ENCODE measurements at regions not wholly inside any gene's neighbourhood (a gene's known extent, or its start where the extent isn't known, plus 50 kb on each side); places are given as distances from the start of the nearest gene placed in this dataset.

GRCh38 chr13:88651531-88651930, 980.4 kb downstream of the SLITRK5 start:
- no peak overlapping the region for H3K4me3 ChIP-seq (ENCODE audit: control insufficient read depth in 1 of 7, extremely low read depth in 1 of 7, insufficient read depth in 4 of 7, low read depth in 2 of 7, low read length in 6 of 7)
- CTCF ChIA-PET: interaction anchor here (1.3 kb wide), 1 partner anchor 9 kb away, joined by 3 read pairs; no protein-coding TSS in a partner anchor
- H3K27ac ChIP-seq (ENCODE audit: insufficient read depth in 1 of 2, low read depth in 1 of 2, low read length in 2 of 2, poor library complexity in 1 of 2, severe bottlenecking in 2 of 2): no peak overlapping the region
- no peaks in the 10 kb centered on the region for H3K36me3 ChIP-seq (ENCODE audit: control insufficient read depth in 4 of 4, insufficient read depth in 4 of 4, low read length in 3 of 4)
- no peaks in the 10 kb centered on the region for H3K4me1 ChIP-seq (ENCODE audit: control extremely low read depth in 1 of 4, control insufficient read depth in 4 of 4, insufficient read depth in 4 of 4, low read length in 3 of 4)
- H3K9me3 ChIP-seq (ENCODE audit: control extremely low read depth in 1 of 5, control insufficient read depth in 4 of 5, insufficient read depth in 2 of 5, low read depth in 1 of 5, low read length in 4 of 5): peaks cover 0 to 10% (median 2%) of the 10 kb centered on the region in 5 experiments
- POLR2A ChIA-PET: no interaction called here
- no peaks in the 10 kb centered on the region for H3K27me3 ChIP-seq (replicated peaks in 2 of 5; ENCODE audit: control insufficient read depth in 4 of 5, insufficient read depth in 5 of 5, low read length in 4 of 5)
- 96% methylated on average over 5 of the region's 5 CpGs for WGBS (ENCODE audit: insufficient coverage)
- no peak for DNase-seq

GRCh38 chr13:88656751-88657150, 985.6 kb downstream of the SLITRK5 start:
- Histone ChIP-seq H3K27ac (ENCODE audit: insufficient read depth in 1 of 2, low read depth in 1 of 2, low read length in 2 of 2, poor library complexity in 1 of 2, severe bottlenecking in 2 of 2) (no peak overlapping the region), H3K36me3 (ENCODE audit: control insufficient read depth in 4 of 4, insufficient read depth in 4 of 4, low read length in 3 of 4) (no peaks in the 10 kb centered on the region), H3K9me3 (ENCODE audit: control extremely low read depth in 1 of 5, control insufficient read depth in 4 of 5, insufficient read depth in 2 of 5, low read depth in 1 of 5, low read length in 4 of 5) (peaks cover 0 to 4% (median 0%) of the 10 kb centered on the region in 5 experiments), H3K27me3 (replicated peaks in 2 of 5; ENCODE audit: control insufficient read depth in 4 of 5, insufficient read depth in 5 of 5, low read length in 4 of 5) (no peaks in the 10 kb centered on the region), H3K4me1 (ENCODE audit: control extremely low read depth in 1 of 4, control insufficient read depth in 4 of 4, insufficient read depth in 4 of 4, low read length in 3 of 4) (no peaks in the 10 kb centered on the region), H3K4me3 (ENCODE audit: control insufficient read depth in 1 of 7, extremely low read depth in 1 of 7, insufficient read depth in 4 of 7, low read depth in 2 of 7, low read length in 6 of 7) (no peak overlapping the region)
- POLR2A ChIA-PET: no interaction called here
- 100% methylated on average over 5 of the region's 6 CpGs for WGBS (ENCODE audit: insufficient coverage)
- no peak for DNase-seq
- CTCF ChIA-PET: no interaction called here

DNA sequence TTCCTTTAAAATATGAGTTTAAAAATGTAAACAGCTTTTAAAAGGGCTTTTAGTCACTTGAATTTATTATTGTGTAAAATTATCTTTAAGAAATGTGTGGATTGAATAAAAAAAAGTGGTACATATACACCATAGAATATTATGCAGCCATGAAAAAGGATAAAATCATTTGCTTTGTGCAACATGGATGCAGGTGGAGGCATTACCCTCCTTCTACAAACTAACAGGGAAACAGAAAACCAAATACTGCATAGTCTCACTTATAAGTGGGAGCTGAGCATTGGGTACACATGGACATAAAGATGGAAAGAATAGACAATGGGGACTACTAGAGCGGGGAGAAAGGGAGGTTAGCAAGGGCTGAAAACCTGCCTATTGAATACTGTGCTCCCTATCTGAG, 999.3 kb downstream of the SLITRK5 start:
- no peak for DNase-seq

DNA sequence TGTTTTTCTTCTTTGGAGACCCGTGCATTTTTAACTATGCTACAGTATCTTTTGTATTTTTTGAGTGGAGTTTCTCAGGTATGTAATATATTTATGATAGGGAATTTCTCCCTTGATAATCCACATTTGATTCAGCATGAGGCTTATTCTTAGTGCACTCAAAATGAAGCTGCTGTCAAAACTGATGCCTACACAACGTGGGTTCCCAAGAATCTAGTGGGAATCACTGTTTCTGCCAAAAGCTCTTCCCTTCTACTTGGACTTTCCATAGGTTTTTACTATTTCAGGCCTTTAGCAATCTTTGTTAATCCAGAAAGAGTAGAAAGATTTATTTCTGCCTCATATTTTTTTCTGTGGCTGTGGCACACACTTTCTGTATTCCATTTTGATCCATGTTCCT, 1003.7 kb downstream of the SLITRK5 start:
- 100% methylated on average over 1 of the region's 2 CpGs for WGBS (ENCODE audit: insufficient coverage)
- Histone ChIP-seq H3K4me1 (ENCODE audit: control extremely low read depth in 1 of 4, control insufficient read depth in 4 of 4, insufficient read depth in 4 of 4, low read length in 3 of 4) (no peaks in the 10 kb centered on the region), H3K36me3 (ENCODE audit: control insufficient read depth in 4 of 4, insufficient read depth in 4 of 4, low read length in 3 of 4) (no peaks in the 10 kb centered on the region), H3K4me3 (ENCODE audit: control insufficient read depth in 1 of 7, extremely low read depth in 1 of 7, insufficient read depth in 4 of 7, low read depth in 2 of 7, low read length in 6 of 7) (no peak overlapping the region), H3K27me3 (replicated peaks in 2 of 5; ENCODE audit: control insufficient read depth in 4 of 5, insufficient read depth in 5 of 5, low read length in 4 of 5) (no peaks in the 10 kb centered on the region), H3K27ac (ENCODE audit: insufficient read depth in 1 of 2, low read depth in 1 of 2, low read length in 2 of 2, poor library complexity in 1 of 2, severe bottlenecking in 2 of 2) (no peak overlapping the region), H3K9me3 (ENCODE audit: control extremely low read depth in 1 of 5, control insufficient read depth in 4 of 5, insufficient read depth in 2 of 5, low read depth in 1 of 5, low read length in 4 of 5) (peaks cover 0 to 1% (median 0%) of the 10 kb centered on the region in 5 experiments)
- POLR2A ChIA-PET: no interaction called here
- CTCF ChIA-PET: no interaction called here
- no peak for DNase-seq

More for the DNA sequence above, 999.3 kb downstream of the SLITRK5 start:
- no peaks in the 10 kb centered on the region for H3K4me1 ChIP-seq (ENCODE audit: control extremely low read depth in 1 of 4, control insufficient read depth in 4 of 4, insufficient read depth in 4 of 4, low read length in 3 of 4)
- no peaks in the 10 kb centered on the region for H3K9me3 ChIP-seq (ENCODE audit: control extremely low read depth in 1 of 5, control insufficient read depth in 4 of 5, insufficient read depth in 2 of 5, low read depth in 1 of 5, low read length in 4 of 5)
- ChIA-PET CTCF (interaction anchor here (0.6 to 1.5 kb wide), 2 partner anchors 9 to 150 kb away, joined by 3 to 5 read pairs; no protein-coding TSS in a partner anchor), POLR2A (no interaction called here)
- H3K27ac ChIP-seq (ENCODE audit: insufficient read depth in 1 of 2, low read depth in 1 of 2, low read length in 2 of 2, poor library complexity in 1 of 2, severe bottlenecking in 2 of 2): no peak overlapping the region
- no CpG with 5 or more reads among the region's 1 CpG for WGBS (ENCODE audit: insufficient coverage)
- H3K4me3 ChIP-seq (ENCODE audit: control insufficient read depth in 1 of 7, extremely low read depth in 1 of 7, insufficient read depth in 4 of 7, low read depth in 2 of 7, low read length in 6 of 7): no peak overlapping the region
- no peaks in the 10 kb centered on the region for H3K27me3 ChIP-seq (replicated peaks in 2 of 5; ENCODE audit: control insufficient read depth in 4 of 5, insufficient read depth in 5 of 5, low read length in 4 of 5)
- H3K36me3 ChIP-seq (ENCODE audit: control insufficient read depth in 4 of 4, insufficient read depth in 4 of 4, low read length in 3 of 4): no peaks in the 10 kb centered on the region

DNA sequence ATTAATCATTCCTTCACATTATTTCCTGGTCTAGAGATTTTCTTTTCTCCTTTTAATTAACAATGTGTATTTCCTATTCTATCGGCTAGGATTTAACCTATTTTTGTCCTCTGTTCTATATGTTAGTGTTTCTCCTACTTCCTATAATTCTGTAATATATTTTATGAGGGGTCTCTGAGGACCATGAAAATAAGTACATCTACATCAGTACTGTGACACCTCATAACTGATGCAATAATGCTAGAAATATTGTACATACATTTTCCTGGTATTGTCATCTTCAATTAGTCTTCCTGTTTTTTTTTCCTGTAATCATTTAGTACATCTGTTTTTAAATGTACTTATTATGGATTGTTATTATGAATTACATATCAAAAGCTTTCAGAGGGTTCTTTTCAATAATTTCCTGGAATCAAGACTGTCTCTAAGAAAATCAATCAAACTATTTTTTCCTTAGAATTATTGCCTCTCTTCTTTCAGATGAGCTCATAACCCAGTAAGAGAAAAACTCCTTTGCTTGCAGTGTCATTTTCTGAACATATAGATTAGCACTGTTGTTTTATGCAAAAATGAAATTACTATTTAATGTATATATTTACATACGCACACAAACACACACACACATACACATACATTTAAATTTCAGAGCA, 1004.3 kb downstream of the SLITRK5 start:
- Histone ChIP-seq H3K36me3 (ENCODE audit: control insufficient read depth in 4 of 4, insufficient read depth in 4 of 4, low read length in 3 of 4) (no peaks in the 10 kb centered on the region), H3K4me1 (ENCODE audit: control extremely low read depth in 1 of 4, control insufficient read depth in 4 of 4, insufficient read depth in 4 of 4, low read length in 3 of 4) (no peaks in the 10 kb centered on the region), H3K27me3 (replicated peaks in 2 of 5; ENCODE audit: control insufficient read depth in 4 of 5, insufficient read depth in 5 of 5, low read length in 4 of 5) (no peaks in the 10 kb centered on the region), H3K4me3 (ENCODE audit: control insufficient read depth in 1 of 7, extremely low read depth in 1 of 7, insufficient read depth in 4 of 7, low read depth in 2 of 7, low read length in 6 of 7) (no peak overlapping the region), H3K9me3 (ENCODE audit: control extremely low read depth in 1 of 5, control insufficient read depth in 4 of 5, insufficient read depth in 2 of 5, low read depth in 1 of 5, low read length in 4 of 5) (peaks cover 0 to 1% (median 0%) of the 10 kb centered on the region in 5 experiments), H3K27ac (ENCODE audit: insufficient read depth in 1 of 2, low read depth in 1 of 2, low read length in 2 of 2, poor library complexity in 1 of 2, severe bottlenecking in 2 of 2) (no peak overlapping the region)
- DNase-seq: no peak
- WGBS (ENCODE audit: insufficient coverage): 100% methylated on average over 1 of the region's 2 CpGs
- CTCF ChIA-PET: no interaction called here
- POLR2A ChIA-PET: no interaction called here

DNA sequence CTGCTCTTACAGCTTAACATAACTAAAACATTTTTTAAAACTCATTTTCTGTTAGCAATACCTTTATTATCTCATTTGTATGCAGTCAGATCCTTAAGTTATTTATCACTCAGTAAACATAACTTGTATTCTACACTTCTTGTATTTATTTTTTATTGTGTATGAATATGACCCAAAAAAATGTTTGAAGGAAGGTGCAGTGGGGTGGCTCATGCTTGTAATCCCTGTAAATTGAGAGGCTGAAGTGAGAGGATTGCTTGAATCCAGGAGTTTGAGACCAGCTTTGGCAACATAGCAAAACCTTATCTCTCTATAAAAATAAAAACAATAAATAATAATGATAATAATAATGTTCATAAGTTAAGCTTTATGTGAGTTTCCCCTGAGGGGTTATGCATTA, 1004.8 kb downstream of the SLITRK5 start:
- ChIA-PET POLR2A (no interaction called here), CTCF (no interaction called here)
- Histone ChIP-seq H3K4me1 (ENCODE audit: control extremely low read depth in 1 of 4, control insufficient read depth in 4 of 4, insufficient read depth in 4 of 4, low read length in 3 of 4) (no peaks in the 10 kb centered on the region), H3K36me3 (ENCODE audit: control insufficient read depth in 4 of 4, insufficient read depth in 4 of 4, low read length in 3 of 4) (no peaks in the 10 kb centered on the region), H3K27ac (ENCODE audit: insufficient read depth in 1 of 2, low read depth in 1 of 2, low read length in 2 of 2, poor library complexity in 1 of 2, severe bottlenecking in 2 of 2) (no peak overlapping the region), H3K9me3 (ENCODE audit: control extremely low read depth in 1 of 5, control insufficient read depth in 4 of 5, insufficient read depth in 2 of 5, low read depth in 1 of 5, low read length in 4 of 5) (peaks cover 0 to 1% (median 0%) of the 10 kb centered on the region in 5 experiments), H3K4me3 (ENCODE audit: control insufficient read depth in 1 of 7, extremely low read depth in 1 of 7, insufficient read depth in 4 of 7, low read depth in 2 of 7, low read length in 6 of 7) (no peak overlapping the region), H3K27me3 (replicated peaks in 2 of 5; ENCODE audit: control insufficient read depth in 4 of 5, insufficient read depth in 5 of 5, low read length in 4 of 5) (no peaks in the 10 kb centered on the region)
- DNase-seq: no peak

DNA sequence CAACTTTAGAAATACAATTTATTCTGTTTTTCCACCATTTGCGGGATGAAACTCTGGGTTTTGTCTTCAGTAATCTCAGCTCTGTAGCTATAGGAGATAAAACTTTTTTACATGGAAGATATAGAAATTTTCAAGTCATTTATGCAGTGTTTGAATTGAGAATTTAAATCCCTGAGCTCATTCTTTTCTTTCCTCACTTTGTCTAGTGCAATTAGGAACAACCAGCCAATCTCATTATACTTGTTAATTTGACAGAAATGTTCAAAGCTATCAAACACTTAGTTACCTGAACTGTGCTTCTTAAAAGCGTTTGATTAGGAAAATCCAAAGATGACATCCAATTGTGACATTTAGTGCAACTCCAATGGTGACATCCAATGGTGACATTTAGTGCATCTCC, 1014.3 kb downstream of the SLITRK5 start:
- H3K36me3 ChIP-seq (ENCODE audit: control insufficient read depth in 4 of 4, insufficient read depth in 4 of 4, low read length in 3 of 4): no peaks in the 10 kb centered on the region
- DNase-seq: no peak
- CTCF ChIA-PET: no interaction called here
- H3K9me3 ChIP-seq (ENCODE audit: control extremely low read depth in 1 of 5, control insufficient read depth in 4 of 5, insufficient read depth in 2 of 5, low read depth in 1 of 5, low read length in 4 of 5): no peaks in the 10 kb centered on the region
- H3K4me1 ChIP-seq (ENCODE audit: control extremely low read depth in 1 of 4, control insufficient read depth in 4 of 4, insufficient read depth in 4 of 4, low read length in 3 of 4): no peaks in the 10 kb centered on the region
- no peaks in the 10 kb centered on the region for H3K27me3 ChIP-seq (replicated peaks in 2 of 5; ENCODE audit: control insufficient read depth in 4 of 5, insufficient read depth in 5 of 5, low read length in 4 of 5)
- WGBS (ENCODE audit: insufficient coverage): 100% methylated on average over 1 of the region's 2 CpGs
- H3K4me3 ChIP-seq (ENCODE audit: control insufficient read depth in 1 of 7, extremely low read depth in 1 of 7, insufficient read depth in 4 of 7, low read depth in 2 of 7, low read length in 6 of 7): no peak overlapping the region
- no peak overlapping the region for H3K27ac ChIP-seq (ENCODE audit: insufficient read depth in 1 of 2, low read depth in 1 of 2, low read length in 2 of 2, poor library complexity in 1 of 2, severe bottlenecking in 2 of 2)
- POLR2A ChIA-PET: no interaction called here
